ENCODE measurements at regions not wholly inside any gene's neighbourhood (a gene's known extent, or its start where the extent isn't known, plus 50 kb on each side); places are given as distances from the start of the nearest gene placed in this dataset.

GRCh38 chr1:58257003-58257402 is 289.5 kb downstream of the OMA1 start:
- TF ChIP-seq CTCF (IDR thresholded peaks at IDR 0.05) (no peak), POLR2A (IDR thresholded peaks at IDR 0.05) (no peak)

Data from body of pancreas (tissue), 4 donors.